Fibroblast of upper back skin (primary cell): ENCODE measurements at regions not wholly inside any gene's neighbourhood (a gene's known extent, or its start where the extent isn't known, plus 50 kb on each side); places are given as distances from the start of the nearest gene placed in this dataset.
"Not testable (repeated sequence)": the region's sequence is repeated elsewhere in the genome, so short reads cannot be mapped to it uniquely, and the experiment has no call there.

Experiments
- DNase-seq: peaks from one replicate; pipeline ENCODE4 v3.0.0-alpha.2; 2013

DNA sequence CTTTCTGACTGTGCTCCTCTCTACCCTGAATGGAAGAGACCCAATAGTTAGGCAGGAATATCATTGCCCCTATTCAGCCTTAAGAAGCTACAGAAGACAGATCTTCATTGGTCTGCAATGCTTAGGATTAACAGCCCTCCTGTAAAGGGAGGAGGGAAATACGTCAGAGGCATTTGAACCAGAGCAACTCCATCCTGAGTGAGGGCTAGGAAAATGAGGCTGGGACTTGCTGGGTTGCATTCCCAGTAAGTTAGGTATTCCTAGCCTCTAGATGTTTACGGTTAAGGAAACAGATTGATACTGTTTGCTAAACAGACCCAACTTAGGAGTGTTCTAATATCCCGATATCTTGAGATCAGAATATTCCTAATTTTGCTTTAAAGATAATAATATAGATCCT, 63.5 kb downstream of the PCDH18 start:
- no peak for DNase-seq

DNA sequence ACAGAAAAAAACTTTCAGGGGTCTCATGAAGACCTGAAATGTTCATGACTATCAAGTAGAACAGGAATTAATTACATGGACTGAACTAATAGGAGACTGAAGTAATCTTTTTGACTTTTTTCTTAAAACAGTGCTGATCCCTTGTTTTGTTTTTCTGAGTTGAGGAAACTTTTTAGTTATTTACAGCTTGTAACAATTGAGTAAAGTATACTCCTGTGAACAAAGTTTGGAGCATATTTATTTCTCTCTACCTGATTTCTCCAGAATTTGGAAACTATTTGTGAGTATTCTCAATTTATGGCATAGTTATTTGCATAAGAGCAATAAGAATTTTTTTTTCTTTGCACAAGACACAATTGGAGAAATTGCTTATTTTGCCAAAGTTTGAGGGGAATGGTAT, 64.8 kb downstream of the PCDH18 start:
- DNase-seq, result no peak

DNA sequence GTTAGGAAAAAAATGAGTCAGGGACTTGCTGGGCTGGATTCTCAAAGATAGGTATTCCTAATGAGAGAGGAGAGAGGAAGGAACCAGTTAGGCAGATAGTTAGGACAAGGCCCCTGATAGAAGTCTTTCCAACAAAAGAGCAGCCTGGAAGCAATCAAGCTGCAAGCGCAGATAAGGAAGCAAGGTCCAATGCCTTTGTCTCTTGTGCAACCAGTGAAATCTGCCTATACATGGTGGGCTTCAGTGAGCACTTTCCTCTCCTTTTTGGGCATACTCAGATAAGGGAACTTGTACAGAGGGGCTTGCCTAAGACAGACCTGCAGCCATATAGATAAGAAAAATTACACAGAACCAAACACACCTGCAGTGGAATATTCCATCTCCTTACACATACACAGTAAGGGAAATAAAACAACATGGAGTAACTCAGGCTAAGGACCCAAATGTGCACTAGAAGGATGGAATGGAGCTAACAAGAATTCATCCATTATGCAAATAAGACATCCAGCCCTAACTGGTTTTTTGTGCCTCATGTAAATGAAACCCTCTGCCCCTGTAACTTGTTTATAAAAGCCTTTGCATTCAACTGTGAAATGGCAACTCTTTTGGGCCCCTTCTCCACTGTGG, 68.8 kb downstream of the PCDH18 start:
- no peak for DNase-seq

DNA sequence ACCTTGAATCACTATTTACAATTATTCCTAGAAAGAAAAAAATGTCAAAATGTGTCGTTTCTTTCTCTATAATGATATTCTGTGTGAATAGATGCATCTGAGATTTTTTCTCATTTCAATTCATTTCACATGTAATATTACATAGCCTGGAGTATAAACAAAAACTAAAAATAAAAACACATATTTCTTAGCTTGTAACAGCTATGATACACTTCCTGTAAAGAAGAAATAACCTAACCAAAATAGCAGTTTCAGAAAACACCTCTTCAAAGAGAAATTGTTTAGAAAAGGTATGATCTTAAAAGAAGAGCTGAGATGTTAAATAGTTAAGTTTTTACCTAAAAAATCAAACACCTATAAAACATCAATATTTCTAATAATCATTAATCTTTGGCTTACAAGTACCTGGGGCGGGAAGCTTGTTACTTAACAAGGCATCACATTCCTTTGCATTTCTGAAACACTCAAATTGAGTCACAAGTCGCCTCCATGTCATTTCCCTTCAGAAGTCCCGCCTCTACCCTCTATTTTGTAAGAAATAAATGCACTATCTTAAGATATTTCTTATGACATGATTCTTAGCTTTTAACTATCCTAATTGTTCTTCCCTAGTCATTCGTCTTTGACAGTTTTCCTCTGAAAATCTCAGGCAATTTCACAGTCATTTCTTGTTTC, 76.5 kb downstream of the PCDH18 start:
- no peak for DNase-seq

DNA sequence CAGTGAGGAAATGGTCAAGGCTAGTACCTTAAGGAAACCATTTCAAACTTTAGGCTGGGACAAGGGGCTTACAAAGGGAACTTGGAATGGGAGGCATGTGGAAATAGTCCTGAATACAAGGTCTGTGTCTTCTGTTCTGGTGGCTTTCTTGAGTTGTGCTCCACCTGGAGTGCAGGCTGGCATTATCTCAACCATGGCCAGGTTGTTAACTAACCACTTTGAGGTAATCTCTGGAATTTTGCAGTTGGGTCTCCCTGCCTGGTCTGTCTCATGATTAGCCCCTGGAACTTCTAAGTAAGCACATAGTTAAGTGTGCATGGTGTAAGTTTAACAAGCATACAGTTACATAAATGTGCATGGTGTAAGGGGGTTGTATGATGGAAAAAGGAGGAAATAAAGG, 77.5 kb downstream of the PCDH18 start:
- no peak for DNase-seq

DNA sequence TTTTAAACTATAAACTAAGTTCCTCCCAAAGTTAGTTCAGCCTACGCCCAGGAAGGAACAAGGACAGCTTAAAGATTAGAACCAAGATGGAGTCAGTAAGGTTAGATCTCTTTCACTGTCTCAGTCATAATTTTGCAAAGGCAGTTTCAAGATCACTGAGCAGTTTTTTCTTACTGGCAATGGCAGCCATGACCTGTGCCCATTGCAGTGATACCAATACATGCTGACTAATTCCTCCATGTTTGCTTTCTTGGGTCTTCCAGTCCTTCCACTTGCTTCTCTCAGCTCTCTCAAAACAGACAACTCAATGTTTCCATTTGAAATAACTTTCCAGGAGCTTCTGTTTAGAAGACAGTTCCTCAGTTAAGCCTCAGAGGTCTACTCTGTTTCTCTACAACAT, 79.5 kb downstream of the PCDH18 start:
- DNase-seq, result no peak

DNA sequence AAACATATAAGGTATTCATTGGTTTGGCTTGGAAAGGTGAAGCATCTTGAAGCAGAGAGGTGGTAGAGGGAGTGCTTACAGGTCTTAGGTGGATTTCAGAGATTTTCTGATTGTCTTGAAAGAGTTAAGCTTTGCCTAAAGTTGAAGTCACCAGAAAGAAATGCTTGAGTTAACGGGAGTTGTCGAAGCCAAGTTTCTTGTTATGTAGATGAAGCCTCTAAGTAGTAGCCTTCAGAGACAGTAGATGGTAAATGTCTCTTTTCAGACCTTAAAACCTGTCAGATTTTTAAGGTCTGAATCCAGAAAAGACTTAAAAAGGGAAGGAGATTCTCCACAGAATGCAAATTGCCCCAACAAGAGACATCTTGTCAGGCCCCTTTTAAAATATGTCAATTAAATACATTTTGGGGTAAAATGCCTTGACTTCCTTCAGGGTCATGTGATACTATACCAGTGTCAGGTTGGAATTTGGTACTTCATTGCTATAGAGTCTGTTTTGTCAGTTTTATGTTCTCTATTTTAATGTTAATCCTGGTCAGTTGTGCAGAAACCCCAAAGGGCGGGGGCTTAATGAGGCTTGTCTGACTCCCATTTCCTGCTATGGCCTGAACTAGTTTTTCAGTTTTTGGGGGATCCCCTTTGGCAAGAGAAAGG, 81.0 kb downstream of the PCDH18 start:
- DNase-seq, result no peak

DNA sequence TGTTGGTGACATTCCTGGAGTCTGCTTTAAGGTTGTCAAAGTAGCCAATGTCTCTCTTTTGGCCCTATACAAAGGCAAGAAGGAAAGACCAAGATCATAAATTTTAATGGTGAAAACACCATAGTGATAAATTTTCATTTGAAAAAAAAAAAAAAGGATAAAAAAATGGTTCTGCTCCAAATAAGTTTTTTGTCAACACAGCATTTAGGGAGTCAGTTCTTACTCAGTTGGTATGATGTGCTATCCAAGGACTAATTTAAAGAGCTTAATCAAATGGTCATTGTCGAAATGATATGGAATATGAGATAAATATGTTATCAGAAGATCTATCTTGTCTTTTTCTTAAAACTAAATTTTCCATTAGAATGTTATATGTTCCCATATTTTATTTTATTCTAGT, 83.9 kb downstream of the PCDH18 start:
- DNase-seq, result no peak

DNA sequence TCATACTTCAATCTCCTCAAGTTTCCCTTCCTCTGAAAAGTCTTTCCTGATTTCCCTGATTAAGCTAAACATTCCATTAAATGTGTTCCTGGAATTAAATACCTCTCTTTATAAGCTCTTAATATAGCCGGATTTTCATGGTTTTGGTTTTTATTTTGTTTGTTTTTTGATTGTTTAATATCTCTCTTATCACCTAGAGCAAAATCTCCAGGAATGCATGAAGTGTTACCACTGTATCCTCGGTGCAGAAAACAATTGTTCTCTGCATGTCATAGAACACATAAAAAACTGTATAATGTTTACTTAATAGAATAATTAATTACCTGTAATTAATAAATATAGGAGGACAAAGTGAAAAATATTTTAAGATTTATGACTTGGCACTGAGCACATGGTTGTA, 86.2 kb downstream of the PCDH18 start:
- no peak for DNase-seq

DNA sequence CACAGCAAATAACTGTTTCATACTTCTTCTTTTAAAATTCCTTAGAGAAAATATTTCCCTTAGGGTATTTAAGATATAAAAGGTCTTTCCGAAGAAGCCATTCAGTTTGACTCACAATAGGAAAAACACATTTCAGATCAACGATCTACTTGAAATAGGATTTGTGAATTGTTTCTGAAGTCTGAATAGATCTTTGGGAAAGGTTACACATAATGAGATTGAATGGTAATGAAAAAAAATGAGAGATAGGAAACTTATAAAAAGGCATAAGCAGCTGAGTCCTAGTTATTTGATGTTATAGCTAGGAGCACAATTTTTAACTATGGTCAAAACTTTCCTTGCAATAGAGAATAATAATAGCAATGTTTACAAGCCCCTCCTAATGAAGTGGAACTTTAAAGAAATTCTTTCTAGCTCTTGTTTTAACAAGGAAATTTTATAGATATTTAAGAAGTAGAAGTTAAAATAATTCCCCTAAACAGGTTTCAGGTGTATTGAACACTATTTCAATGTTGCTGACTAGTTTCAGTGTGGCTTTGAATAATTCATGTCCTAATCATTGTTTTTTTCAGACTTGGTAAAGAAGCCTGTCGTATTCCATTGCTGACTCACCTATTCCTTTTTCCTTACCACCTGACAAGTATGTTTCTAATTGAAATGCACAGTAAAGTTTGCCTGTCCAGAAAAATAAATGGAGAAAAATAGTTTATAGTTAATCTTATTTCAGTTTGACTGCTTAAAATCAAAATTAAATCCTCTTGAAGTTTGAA, 89.1 kb downstream of the PCDH18 start:
- DNase-seq, result no peak

DNA sequence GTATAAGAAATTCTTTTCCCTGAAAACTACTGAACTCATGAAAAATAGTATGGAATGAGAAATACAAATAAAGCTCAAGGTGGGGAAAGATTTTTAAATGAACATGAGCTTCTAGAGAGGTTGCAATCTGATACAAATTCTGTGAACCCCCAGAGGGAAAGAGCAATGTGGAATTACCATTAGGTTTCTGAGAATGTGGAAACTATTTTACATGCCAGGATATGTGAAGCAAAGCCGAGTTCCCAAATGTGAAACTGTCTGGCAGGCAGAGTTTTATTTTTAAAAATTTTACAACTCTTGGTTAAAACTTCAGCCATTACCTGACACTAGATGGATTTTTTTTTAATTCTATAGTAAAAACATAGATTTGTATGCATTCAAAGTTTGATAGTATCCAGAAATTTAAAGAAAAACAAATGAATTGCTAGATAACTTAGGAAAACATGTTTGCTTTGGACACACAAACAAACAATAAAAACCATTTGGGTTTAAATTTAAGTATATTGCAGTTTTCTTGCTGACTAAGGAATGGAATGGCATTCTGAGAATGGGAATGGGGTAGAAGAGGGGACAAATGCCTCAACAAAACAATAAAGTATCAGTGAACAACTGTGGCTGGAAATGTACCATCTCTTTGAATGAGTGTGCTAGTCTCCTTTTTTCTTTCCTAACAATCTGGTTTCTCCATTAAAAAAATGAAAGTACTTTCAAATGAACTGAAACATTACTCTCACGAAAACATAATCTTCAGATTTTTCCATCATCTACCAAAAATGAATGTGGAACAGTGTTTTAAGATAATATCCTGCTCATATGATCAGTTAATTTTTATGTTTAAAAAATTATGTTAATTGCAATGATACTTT, 99.6 kb downstream of the PCDH18 start:
- peak; percentile 42 for DNase-seq

DNA sequence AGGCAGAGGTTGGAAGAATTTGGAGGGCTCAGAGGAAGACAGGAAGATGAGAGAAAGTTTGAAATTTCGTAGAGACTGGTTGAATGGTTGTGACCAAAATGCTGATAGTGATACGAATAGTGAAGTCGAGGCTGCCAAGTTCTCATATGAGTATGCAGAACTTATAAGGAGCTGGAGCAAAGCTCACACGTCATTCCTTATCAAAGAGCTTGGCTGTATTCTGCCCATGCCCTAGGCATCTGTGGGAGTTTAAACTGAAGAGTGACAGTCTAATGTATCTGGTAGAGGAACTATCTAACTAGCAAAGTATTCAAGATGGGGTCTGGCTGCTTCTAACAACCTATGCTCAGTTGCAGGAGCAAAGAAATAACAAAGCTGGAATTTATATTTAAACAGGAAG, 102.1 kb downstream of the PCDH18 start:
- DNase-seq, result no peak

DNA sequence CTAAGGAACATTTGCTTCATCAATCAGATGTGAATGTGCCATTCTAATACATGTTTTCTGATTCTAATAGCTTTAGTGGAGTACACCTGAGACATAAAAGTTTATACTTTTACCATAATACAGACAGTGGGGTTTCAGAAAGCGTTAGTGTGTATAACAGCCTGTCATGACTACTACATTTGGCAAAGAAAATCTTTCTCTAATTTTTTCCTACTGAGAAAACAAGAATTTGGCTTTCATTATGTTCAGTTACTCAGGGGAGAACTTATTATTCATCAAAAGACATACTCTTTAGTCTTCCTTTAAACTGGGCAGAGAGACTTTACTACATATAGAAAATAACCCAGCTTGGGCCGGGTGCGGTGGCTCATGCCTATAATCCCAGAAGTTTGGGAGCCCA, 104.9 kb downstream of the PCDH18 start:
- DNase-seq, result peak; percentile 22

DNA sequence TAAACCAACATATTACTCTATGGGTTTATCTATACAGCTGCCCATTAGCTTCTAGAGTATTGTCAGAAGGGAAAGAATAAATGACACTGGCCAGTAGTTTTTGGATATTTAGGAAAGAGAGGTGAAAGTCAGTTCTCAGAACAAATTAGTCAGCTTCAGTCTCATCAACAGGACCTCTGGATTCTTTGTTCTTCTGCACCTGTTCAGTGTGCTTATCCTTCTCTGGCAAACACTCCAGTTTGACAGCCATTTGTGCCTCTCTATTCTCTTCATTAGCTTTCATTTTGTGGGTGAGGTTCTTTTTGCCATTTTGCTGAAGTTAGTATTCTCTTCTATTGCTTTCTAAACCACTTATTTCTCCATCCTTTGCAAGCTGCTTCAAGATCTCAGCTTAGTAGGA, 107.0 kb downstream of the PCDH18 start:
- DNase-seq, result no peak

DNA sequence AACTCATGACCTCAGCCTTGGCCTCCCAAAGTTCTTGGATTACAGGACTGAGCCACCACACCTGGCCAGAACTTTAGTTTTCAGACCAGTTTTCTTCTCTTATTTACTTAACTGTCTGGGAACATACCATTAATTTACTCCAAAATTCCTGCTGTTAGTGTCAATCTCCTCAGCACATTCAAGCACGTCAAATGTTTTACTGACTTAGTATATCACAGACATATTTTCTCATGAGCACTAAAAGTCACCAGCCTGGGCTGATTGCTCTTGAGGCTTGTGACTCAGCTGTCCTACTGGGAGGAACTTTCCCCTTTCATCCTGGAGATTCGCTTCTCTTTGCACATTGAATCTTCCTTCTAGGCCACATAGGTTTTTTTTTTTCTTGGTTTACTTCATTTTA, 109.6 kb downstream of the PCDH18 start:
- DNase-seq, result peak; percentile 23

DNA sequence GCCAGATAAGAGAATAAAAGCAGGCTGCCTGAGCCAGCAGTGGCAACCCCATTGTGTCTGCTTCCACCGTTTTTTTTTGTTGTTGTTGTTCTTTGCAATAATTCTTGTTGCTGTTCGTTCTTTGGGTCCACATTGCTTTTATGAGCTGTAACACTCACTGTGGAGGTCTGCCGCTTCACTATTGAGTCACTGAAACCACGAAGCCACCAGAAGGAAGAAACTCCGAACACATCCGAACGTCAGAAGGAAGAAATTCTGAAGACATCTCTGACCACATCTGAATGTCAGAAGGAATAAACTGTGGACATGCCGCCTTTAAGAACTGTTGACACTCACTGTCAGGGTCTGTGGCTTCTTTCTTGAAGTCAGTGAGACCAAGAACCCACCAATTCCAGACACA, 110.5 kb downstream of the PCDH18 start:
- DNase-seq, result peak; percentile 78

DNA sequence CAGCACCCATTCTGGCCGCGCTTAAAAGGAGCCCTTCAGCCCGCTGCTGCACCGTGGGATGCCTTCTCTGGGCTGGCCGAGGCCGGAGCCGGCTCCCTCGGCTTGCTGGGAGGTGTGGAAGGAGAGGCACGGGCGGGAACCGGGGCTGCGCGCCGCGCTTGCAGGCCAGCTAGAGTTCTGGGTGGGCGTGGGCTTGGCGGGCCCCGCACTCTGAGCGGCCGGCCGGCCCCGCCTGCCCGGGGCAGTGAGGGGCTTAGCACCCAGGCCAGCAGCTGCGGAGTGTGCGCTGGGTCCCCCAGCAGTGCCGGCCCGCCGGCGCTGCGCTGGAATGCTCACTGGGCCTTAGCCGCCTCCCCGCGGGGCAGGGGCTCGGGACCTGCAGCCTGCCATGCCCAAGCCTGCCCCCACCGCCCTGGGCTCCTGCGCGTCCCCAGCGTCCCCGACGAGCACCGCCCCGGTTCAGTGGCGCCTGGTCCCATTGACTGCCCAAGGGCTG, 111.3 kb downstream of the PCDH18 start:
- no peak for DNase-seq

DNA sequence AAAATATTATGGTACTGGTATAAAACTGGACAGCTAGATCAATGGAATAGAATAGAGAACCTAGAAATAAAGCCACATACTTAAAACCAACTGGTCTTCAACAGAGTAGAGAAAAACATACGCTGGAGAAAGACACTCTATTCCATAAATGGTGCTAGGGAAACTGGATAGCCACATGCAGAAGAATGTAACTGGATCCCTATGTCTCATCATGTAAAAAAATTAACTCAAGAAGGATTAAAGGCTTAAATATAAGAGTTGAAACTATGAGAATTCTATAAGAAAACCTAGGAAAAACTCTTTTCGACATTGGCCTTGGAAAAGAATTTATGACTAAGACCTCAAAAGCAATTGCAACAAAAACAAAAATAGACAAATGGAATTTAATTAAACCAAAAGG, 114.6 kb downstream of the PCDH18 start:
- peak; percentile 40 for DNase-seq

DNA sequence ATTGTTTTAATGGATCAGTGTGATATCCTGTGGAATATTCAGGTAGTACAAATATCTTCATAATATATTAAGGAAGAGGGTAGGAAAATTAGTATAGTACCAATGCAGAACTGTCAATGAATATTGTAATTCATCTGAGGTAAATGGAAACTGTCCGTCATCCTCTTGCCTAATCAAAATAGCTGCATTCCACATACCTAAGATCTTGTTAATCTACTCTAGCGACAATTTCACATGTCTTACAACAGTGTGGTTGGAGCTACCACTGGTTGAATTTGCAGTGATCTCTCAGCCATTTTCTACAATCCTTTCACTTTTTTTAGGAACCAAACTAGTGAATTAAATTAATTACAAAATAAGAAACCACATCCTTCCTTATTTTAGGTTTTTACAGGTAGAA, 117.5 kb downstream of the PCDH18 start:
- peak; percentile 18 for DNase-seq

DNA sequence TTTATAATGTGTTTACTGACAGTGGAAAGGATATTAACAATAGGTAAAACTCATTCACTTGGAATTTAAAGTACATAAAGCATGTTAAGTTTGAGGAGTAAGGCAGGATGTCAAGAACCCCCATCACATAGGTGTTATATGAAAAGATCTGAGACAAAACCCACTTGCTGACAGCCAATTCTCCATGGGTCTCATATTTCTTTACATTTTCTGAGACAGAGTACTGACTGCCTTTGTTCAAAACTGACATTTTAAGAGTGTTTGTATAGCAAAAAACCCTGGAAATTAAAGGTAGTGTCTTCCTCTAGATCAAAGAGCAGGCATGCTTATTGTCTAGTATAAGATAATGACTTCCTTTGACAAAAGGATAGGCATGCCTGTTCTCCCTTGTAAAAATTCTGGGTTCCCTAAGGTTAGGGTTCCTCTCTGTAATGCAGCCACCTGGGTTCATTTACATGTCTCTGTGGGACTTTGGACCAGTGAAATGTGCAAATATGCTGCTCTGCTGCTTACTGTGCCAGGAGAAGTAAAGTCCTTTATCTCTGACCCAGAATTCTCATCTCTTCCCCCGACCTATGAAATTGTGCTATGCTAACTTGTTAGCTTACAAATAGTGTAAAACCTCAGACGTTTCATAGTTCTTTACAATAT, 123.6 kb downstream of the PCDH18 start:
- DNase-seq, result no peak

DNA sequence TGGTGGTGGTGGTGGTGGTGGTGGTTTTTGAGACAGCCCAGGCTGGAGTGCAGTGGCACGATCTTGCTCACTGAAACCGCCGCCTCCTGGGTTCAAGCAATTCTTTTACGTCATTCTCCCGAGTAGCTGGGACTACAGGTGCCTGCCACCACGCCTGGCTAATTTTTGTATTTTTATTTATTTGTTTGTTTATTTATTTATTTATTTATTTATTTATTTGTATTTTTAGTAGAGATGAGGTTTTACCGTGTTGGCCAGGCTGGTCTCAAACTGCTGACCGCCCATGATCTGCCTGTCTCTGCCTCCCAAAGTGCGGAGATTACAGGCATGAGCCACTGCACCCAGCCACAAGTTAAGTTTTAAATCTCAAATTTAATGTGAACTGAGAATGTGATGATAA, 126.5 kb downstream of the PCDH18 start:
- DNase-seq, result not testable (repeated sequence)

DNA sequence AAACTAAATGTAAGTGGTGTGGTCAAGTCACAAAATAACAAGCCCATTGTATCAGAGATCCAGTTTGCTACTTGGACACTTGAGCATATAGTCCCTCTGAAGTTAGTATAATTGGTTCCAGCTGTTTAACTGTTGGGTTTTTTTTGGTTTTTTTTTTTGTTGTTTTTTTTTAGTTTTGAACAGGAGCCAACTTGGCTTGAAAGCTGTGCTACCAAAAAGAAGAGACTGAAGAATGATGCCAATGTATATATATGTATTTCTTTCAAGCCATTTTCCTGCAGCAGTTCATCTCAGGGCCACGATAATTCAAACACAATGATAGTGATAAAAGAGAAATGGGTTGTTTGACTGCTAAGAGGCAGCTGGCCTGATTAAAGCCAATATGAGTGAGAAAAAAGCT, 138.3 kb downstream of the PCDH18 start:
- DNase-seq, result peak; percentile 71
